ENCODE measurements at regions not wholly inside any gene's neighbourhood (a gene's known extent, or its start where the extent isn't known, plus 50 kb on each side); places are given as distances from the start of the nearest gene placed in this dataset.
A peak's percentile ranks its signal among the peaks of the same experiment; 100 is the strongest.

DNA sequence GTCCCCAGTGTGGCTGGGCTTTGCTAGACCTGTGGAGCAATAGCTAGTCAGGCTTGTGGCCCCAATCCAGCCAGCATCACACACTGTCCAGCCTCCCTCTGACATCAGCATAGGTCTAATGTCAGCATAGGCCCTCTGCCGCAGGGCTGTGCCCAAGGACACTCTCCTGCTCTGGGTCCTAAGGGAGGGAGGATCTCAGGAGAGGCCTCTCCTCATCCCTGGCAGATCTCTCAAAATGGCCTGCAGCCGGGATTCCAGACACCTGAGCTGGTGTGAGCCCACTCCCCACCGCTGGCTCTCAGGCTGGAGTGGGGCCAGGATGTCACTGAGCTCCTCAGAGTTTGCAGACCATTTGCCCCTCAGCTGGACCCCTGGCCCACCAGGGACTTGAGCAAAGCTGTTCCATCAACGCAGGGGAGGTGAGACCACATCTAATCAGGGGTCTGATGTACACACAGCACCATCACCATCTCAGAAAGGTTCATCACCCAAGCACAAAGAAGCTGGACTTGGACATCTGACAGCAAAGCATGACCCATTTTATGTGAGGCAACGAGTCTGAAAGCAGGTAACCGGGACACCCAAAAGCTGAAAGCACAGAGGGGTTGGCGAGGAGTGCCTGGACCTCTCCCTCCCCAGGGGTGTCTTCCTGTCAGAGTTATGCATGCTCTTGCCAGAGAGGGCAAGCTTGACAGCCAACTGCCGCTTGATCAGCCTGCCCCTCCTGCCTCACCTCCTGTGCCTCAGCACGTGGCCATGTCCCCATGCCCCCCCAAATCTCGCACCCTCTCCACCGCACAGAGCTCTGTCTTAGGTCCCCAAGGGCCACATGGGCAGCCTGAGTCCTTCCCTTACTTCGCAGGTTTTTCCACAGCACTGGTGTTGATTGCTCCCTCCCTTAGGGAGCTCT is 69.7 kb upstream of the SEPTIN5 start (continued):
- TF ChIP-seq, protein P1, sequence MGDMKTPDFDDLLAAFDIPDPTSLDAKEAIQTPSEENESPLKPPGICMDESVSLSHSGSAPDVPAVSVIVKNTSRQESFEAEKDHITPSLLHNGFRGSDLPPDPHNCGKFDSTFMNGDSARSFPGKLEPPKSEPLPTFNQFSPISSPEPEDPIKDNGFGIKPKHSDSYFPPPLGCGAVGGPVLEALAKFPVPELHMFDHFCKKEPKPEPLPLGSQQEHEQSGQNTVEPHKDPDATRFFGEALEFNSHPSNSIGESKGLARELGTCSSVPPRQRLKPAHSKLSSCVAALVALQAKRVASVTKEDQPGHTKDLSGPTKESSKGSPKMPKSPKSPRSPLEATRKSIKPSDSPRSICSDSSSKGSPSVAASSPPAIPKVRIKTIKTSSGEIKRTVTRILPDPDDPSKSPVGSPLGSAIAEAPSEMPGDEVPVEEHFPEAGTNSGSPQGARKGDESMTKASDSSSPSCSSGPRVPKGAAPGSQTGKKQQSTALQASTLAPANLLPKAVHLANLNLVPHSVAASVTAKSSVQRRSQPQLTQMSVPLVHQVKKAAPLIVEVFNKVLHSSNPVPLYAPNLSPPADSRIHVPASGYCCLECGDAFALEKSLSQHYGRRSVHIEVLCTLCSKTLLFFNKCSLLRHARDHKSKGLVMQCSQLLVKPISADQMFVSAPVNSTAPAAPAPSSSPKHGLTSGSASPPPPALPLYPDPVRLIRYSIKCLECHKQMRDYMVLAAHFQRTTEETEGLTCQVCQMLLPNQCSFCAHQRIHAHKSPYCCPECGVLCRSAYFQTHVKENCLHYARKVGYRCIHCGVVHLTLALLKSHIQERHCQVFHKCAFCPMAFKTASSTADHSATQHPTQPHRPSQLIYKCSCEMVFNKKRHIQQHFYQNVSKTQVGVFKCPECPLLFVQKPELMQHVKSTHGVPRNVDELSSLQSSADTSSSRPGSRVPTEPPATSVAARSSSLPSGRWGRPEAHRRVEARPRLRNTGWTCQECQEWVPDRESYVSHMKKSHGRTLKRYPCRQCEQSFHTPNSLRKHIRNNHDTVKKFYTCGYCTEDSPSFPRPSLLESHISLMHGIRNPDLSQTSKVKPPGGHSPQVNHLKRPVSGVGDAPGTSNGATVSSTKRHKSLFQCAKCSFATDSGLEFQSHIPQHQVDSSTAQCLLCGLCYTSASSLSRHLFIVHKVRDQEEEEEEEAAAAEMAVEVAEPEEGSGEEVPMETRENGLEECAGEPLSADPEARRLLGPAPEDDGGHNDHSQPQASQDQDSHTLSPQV (IDR thresholded peaks at IDR 0.05): 0 out of 2 replicates have a peak, but pooled peaks have one; percentile 14
- TF ChIP-seq, protein P2, sequence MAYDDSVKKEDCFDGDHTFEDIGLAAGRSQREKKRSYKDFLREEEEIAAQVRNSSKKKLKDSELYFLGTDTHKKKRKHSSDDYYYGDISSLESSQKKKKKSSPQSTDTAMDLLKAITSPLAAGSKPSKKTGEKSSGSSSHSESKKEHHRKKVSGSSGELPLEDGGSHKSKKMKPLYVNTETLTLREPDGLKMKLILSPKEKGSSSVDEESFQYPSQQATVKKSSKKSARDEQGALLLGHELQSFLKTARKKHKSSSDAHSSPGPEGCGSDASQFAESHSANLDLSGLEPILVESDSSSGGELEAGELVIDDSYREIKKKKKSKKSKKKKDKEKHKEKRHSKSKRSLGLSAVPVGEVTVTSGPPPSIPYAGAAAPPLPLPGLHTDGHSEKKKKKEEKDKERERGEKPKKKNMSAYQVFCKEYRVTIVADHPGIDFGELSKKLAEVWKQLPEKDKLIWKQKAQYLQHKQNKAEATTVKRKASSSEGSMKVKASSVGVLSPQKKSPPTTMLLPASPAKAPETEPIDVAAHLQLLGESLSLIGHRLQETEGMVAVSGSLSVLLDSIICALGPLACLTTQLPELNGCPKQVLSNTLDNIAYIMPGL (CRISPR knock-in tag; IDR thresholded peaks at IDR 0.05): peak; percentile 34; the same call in 1 of the 2 replicates
- TF ChIP-seq POLR2B (IDR thresholded peaks at IDR 0.05; ENCODE audit: low read depth, partially characterized antibody) (no peak), ZNF695 (CRISPR knock-in tag; IDR thresholded peaks at IDR 0.05) (no peak), RAD21 (CRISPR knock-in tag; conservative IDR thresholded peaks at IDR 0.05 in 1 of 2, IDR thresholded peaks at IDR 0.05 in 1 of 2) (0 out of 4 replicates have a peak, but pooled peaks of 1 of the 2 experiments have one; percentile 3), ZNF77 (CRISPR knock-in tag; IDR thresholded peaks at IDR 0.05) (0 out of 2 replicates have a peak, but pooled peaks have one; percentile 68)
- TF ChIP-seq, protein P3, sequence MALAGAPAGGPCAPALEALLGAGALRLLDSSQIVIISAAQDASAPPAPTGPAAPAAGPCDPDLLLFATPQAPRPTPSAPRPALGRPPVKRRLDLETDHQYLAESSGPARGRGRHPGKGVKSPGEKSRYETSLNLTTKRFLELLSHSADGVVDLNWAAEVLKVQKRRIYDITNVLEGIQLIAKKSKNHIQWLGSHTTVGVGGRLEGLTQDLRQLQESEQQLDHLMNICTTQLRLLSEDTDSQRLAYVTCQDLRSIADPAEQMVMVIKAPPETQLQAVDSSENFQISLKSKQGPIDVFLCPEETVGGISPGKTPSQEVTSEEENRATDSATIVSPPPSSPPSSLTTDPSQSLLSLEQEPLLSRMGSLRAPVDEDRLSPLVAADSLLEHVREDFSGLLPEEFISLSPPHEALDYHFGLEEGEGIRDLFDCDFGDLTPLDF (CRISPR knock-in tag; IDR thresholded peaks at IDR 0.05): peak; percentile 57
